ENCODE measurements at regions not wholly inside any gene's neighbourhood (a gene's known extent, or its start where the extent isn't known, plus 50 kb on each side); places are given as distances from the start of the nearest gene placed in this dataset.

GRCh38 chr2:45074713-45075112, 65.5 kb upstream of the SIX2 start:
- TF ChIP-seq EZH2 (IDR thresholded peaks at IDR 0.05; ENCODE audit: borderline replicate concordance), result no peak
- TF ChIP-seq, protein P1, sequence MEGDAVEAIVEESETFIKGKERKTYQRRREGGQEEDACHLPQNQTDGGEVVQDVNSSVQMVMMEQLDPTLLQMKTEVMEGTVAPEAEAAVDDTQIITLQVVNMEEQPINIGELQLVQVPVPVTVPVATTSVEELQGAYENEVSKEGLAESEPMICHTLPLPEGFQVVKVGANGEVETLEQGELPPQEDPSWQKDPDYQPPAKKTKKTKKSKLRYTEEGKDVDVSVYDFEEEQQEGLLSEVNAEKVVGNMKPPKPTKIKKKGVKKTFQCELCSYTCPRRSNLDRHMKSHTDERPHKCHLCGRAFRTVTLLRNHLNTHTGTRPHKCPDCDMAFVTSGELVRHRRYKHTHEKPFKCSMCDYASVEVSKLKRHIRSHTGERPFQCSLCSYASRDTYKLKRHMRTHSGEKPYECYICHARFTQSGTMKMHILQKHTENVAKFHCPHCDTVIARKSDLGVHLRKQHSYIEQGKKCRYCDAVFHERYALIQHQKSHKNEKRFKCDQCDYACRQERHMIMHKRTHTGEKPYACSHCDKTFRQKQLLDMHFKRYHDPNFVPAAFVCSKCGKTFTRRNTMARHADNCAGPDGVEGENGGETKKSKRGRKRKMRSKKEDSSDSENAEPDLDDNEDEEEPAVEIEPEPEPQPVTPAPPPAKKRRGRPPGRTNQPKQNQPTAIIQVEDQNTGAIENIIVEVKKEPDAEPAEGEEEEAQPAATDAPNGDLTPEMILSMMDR (IDR thresholded peaks at IDR 0.05; ENCODE audit: poor library complexity), result no peak
